D341Med (cell line): ENCODE measurements at regions not wholly inside any gene's neighbourhood (a gene's known extent, or its start where the extent isn't known, plus 50 kb on each side); places are given as distances from the start of the nearest gene placed in this dataset.

Experiments used
- DNase-seq: peaks from one replicate; pipeline ENCODE4 v3.0.0; 2012; ENCODE audit warnings: low spot score

DNA sequence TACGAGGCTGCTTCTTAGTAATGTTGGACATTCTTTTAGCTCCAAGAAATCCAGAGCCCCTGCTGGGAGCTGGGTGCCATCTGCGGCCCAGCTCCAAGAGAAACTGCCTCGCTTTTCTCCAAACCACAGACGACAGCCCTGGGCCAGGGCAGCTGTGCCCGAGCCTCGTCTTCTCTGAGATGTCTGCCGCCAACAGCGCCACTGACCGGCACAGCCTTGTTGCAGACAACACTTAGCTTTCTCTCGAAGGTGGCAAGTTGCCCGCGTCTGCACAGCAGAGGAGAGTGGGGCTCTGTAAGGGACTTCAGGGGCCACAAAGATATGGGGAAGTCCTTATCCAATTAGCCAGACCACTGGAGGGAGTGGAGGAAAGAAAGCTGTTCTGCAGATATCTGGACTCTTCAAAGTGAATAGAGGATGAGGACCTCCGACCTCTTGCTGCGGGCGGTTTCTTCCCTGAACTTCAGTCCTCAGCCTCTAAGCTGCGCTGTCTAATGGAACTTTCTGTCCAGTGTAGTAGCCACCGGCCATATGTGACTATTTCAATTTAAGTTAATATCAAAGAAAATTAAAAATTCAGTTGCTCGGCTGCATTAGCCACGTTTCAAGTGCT is 63.9 kb upstream of the DISP3 start:
- no peak for DNase-seq

- no peak for DNase-seq
Observed at GRCh38 chr1:11417162-11417561, 61.8 kb upstream of the DISP3 start.

DNA sequence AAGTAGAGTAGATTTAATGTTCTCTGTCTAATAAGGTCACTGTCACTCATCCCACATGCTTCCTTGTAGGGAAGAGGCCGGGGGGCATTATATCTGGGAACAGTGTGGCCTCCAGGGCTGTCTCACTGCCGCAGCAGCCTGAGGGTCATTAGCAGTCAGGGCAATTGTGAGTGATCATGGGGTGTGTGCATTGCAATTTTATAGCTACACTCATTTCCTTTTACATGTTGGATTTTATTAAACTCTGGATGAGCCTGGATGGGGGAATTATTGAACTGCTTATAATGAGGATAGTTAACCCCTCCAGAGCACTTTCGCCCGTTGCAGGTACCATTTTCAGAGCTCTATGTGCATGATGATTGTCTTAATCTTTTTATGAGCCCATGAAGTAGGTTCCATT is 60.9 kb upstream of the DISP3 start:
- DNase-seq: no peak

DNA sequence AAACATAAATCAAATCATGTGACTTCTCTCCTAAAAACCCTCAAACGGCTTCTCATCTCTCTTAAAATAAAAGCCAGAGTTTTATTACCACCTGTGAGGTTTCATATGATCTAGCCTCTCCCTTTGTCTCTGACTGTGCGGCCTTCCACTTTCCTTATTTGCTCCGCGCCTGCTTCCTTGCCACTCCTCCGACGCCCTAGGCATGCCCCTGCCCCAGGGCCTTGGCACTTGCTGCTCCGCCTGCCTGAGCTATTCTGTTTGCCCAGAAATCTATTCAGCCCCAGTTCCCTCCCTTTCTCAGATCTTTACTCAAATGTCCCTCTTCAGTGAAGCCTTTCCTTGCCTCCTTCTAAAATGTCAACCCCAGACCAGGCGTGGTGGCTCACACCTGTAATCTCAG is 57.5 kb upstream of the DISP3 start:
- no peak for DNase-seq

- DNase-seq: no peak
Observed at GRCh38 chr1:11422686-11423085, 56.3 kb upstream of the DISP3 start.

- DNase-seq: no peak
Observed at GRCh38 chr1:11426617-11427016, 52.3 kb upstream of the DISP3 start.

DNA sequence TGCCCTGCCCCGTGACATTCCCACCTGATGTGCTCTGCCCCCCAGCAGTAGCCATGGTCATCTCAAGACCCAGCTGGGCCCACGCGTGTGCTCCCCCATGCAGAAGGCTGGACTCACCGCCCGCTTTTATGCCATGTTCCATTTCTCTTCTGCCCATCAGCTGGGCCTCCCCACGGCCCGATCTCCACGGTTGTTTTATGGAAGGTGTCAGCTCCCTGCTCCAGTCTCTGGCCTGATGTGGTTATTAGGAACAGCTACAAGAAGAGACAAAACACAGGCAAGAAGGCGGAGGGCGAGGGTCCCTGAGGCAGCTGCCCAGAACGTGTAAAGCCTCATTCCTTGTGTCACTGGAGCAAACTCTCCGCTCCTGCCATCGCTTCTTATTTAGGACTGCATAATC is 50.2 kb upstream of the DISP3 start:
- DNase-seq: no peak
